ENCODE measurements at regions not wholly inside any gene's neighbourhood (a gene's known extent, or its start where the extent isn't known, plus 50 kb on each side); places are given as distances from the start of the nearest gene placed in this dataset.

GRCh38 chr3:116842254-116842957 lies 132.8 kb downstream of the TUSC7 start:
- intact Hi-C loops (cut with DNase I), result no loop called here
- ATAC-seq, result no peak

DNA sequence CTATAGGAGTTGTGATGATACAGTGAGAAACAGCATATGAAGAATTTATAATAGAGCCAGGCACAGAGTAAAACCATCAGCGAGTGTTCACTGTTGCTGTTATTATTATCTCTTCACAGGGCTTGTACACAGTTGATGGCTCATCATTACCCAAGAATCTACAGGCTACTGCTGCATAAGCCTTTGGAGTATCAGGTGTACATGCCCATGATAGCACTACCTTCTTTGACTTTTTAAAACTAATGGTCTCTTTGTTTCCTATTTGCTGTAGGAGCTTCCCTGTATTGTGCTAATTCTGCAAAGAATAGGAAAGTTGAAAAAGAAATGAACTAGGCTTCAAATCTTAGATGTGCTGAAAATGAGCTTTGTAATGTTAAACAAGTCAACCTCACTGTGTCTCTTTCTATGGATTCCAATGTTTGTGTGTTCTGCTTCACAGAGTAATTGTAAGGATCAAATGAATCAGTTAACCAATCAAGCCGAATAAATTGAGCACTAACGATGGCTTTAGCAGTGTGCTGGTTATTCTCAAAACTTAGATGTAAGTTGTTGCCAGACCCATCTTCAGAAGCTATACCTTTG lies 138.8 kb downstream of the TUSC7 start:
- Histone ChIP-seq H3K27me3 (no peaks in the 10 kb centered on the region), H3K4me3 (no peak overlapping the region), H3K4me1 (no peaks in the 10 kb centered on the region), H3K27ac (no peak overlapping the region), H3K36me3 (no peaks in the 10 kb centered on the region), H3K9me3 (no peaks in the 10 kb centered on the region)
- intact Hi-C loops (cut with DNase I), result no loop called here
- DNase-seq (no peak), ATAC-seq (no peak)
- TF ChIP-seq, protein P1, sequence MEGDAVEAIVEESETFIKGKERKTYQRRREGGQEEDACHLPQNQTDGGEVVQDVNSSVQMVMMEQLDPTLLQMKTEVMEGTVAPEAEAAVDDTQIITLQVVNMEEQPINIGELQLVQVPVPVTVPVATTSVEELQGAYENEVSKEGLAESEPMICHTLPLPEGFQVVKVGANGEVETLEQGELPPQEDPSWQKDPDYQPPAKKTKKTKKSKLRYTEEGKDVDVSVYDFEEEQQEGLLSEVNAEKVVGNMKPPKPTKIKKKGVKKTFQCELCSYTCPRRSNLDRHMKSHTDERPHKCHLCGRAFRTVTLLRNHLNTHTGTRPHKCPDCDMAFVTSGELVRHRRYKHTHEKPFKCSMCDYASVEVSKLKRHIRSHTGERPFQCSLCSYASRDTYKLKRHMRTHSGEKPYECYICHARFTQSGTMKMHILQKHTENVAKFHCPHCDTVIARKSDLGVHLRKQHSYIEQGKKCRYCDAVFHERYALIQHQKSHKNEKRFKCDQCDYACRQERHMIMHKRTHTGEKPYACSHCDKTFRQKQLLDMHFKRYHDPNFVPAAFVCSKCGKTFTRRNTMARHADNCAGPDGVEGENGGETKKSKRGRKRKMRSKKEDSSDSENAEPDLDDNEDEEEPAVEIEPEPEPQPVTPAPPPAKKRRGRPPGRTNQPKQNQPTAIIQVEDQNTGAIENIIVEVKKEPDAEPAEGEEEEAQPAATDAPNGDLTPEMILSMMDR (IDR thresholded peaks at IDR 0.05), result no peak

More at GRCh38 chr3:116842254-116842957, 132.8 kb downstream of the TUSC7 start:
- TF ChIP-seq, protein P1 (IDR thresholded peaks at IDR 0.05), result no peak
- Histone ChIP-seq H3K27ac (no peak overlapping the region), H3K4me3 (no peak overlapping the region), H3K4me1 (no peaks in the 10 kb centered on the region), H3K36me3 (no peaks in the 10 kb centered on the region), H3K9me3 (no peaks in the 10 kb centered on the region), H3K27me3 (no peaks in the 10 kb centered on the region)
- no peak for DNase-seq

DNA sequence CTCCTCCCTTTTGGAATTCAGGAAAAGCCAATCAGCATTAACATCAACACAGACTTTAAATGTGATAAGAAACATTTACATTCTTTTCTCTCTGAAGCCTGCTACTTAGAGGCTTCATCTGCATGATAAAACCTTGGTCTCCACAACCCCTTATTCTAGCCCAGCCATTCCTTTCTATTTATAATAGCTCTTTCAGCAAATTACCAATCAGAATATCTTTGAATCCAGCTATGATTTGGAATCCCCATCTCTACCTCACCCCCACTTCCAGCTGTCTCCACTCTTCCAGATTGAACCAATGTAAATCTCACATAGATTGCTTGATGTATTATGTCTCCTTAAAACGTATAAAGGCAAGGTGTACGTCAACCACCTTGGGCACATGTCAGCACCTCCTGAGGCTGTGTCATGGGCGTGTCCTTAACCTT lies 139.7 kb downstream of the TUSC7 start:
- Histone ChIP-seq H3K4me3 (no peak overlapping the region), H3K4me1 (no peaks in the 10 kb centered on the region), H3K9me3 (no peaks in the 10 kb centered on the region), H3K27me3 (no peaks in the 10 kb centered on the region), H3K27ac (no peak overlapping the region), H3K36me3 (no peaks in the 10 kb centered on the region)
- ATAC-seq (no peak), DNase-seq (no peak)
- TF ChIP-seq, protein P1 (IDR thresholded peaks at IDR 0.05), result no peak
- intact Hi-C loops (cut with DNase I), result no loop called here

- ATAC-seq, result no peak
Observed at GRCh38 chr3:116852803-116853202, 143.2 kb downstream of the TUSC7 start.

DNA sequence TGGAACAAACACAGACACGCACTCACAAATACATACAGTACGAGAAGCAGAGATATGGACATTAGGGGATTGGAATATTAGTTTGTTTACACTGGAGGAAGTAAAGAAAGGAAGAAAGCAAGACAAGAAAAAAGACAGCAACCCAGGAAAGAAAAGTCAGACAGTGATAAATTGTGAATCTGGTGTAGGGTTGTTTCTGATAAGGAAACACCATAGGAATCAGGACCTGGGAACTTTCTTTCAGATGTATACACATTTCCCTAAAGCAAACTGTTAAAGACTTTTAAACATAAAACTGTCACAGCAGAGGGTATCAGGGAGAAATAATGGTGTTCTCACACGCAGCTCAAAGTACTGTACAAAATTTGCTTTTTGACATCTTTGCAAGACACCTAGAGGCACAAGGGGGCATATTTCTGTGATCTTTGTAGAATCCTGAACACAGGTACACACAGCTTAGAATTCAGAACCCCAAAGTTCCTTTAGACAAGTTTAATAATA lies 153.7 kb downstream of the TUSC7 start:
- DNase-seq, result no peak
- Histone ChIP-seq H3K9me3 (no peaks in the 10 kb centered on the region), H3K27ac (no peak overlapping the region), H3K4me3 (no peak overlapping the region), H3K36me3 (no peaks in the 10 kb centered on the region), H3K4me1 (no peaks in the 10 kb centered on the region), H3K27me3 (peaks cover 0 to 10% of the 10 kb centered on the region in 2 donors)
- no peak for ATAC-seq
- TF ChIP-seq, protein P1 (IDR thresholded peaks at IDR 0.05), result no peak
- intact Hi-C loops (cut with DNase I), result no loop called here

More at GRCh38 chr3:116852803-116853202, 143.2 kb downstream of the TUSC7 start:
- Histone ChIP-seq H3K4me1 (no peaks in the 10 kb centered on the region), H3K9me3 (no peaks in the 10 kb centered on the region), H3K27ac (no peak overlapping the region), H3K4me3 (no peak overlapping the region), H3K27me3 (no peaks in the 10 kb centered on the region), H3K36me3 (no peaks in the 10 kb centered on the region)
- TF ChIP-seq, protein P1 (IDR thresholded peaks at IDR 0.05), result no peak
- intact Hi-C loops (cut with DNase I), result no loop called here
- no peak for DNase-seq
